ENCODE measurements at regions not wholly inside any gene's neighbourhood (a gene's known extent, or its start where the extent isn't known, plus 50 kb on each side); places are given as distances from the start of the nearest gene placed in this dataset.

GRCh38 chr16:52621651-52622050 lies 74.7 kb upstream of the TOX3 start (continued):
- TF ChIP-seq KIAA2018 (CRISPR knock-in tag; IDR thresholded peaks at IDR 0.05; ENCODE audit: borderline replicate concordance) = no peak

GRCh38 chr16:52618753-52619497 lies 72.0 kb upstream of the TOX3 start:
- H3K27ac ChIP-seq (ENCODE audit: extremely low read length, insufficient read depth, low read length) = no peak overlapping the region
- no peak overlapping the region for H3K4me3 ChIP-seq (replicated peaks in 1 of 3; ENCODE audit: insufficient read depth in 1 of 3, low read depth in 2 of 3, low read length in 3 of 3)
- ATAC-seq (no peak), FAIRE-seq (no peak), DNase-seq (ENCODE audit: low spot score) (no peak)
- H3K4me1 ChIP-seq (ENCODE audit: insufficient read depth, low read length) = no peaks in the 10 kb centered on the region
- no peak overlapping the region for H3K4me2 ChIP-seq (ENCODE audit: low read depth, low read length)
- TF ChIP-seq PHF21A (CRISPR knock-in tag; IDR thresholded peaks at IDR 0.05) (no peak), ZNF768 (CRISPR knock-in tag; IDR thresholded peaks at IDR 0.05) (no peak), ZMYM3 (CRISPR knock-in tag; IDR thresholded peaks at IDR 0.05) (peak; percentile 54), ZNF280D (CRISPR knock-in tag; IDR thresholded peaks at IDR 0.05) (peak; percentile 75; the same call in 1 of the 2 replicates), FOSL2 (CRISPR knock-in tag; IDR thresholded peaks at IDR 0.05) (peak; percentile 21; the same call in 1 of the 2 replicates)
- in situ Hi-C loops (cut with HindIII; ENCODE audit: extremely low pct_ligation_motif_present, low pct_unique_long_range_greater_than_20kb) (no loop called here), intact Hi-C loops (cut with micrococcal nuclease; ENCODE audit: unreplicated experiment) (no loop called here)
- WGBS (ENCODE audit: low lambda C conversion rate) = 49% methylated on average over 3 of the region's 3 CpGs
- no peaks in the 10 kb centered on the region for H3K79me2 ChIP-seq (ENCODE audit: insufficient read depth, low read length)
- CTCF ChIA-PET (ENCODE audit: low intra/inter-chr PET ratio, low total read pairs) = no interaction called here
- POLR2A ChIA-PET = no interaction called here
- H3K9me3 ChIP-seq (ENCODE audit: low read length) = no peaks in the 10 kb centered on the region
- H4K20me1 ChIP-seq (ENCODE audit: insufficient read depth, low read length) = no peaks in the 10 kb centered on the region
- no peaks in the 10 kb centered on the region; a peak in 1 of 5 replicates for H3K36me3 ChIP-seq (replicated peaks in 1 of 2; ENCODE audit: control insufficient read depth in 1 of 2, insufficient read depth in 2 of 2, low read length in 2 of 2)
- H2AFZ ChIP-seq (ENCODE audit: low read length) = no peak overlapping the region
- peaks cover 0 to 14% of the 10 kb centered on the region in 2 experiments; a peak in 3 of 5 replicates for H3K27me3 ChIP-seq (ENCODE audit: control insufficient read depth in 1 of 2, insufficient read depth in 2 of 2, low read length in 2 of 2)
- BruUV-seq (replicated peaks) = no TSS peak
- no peak overlapping the region for H3K9ac ChIP-seq (ENCODE audit: insufficient read depth, low read depth, low read length)
